ENCODE measurements at regions not wholly inside any gene's neighbourhood (a gene's known extent, or its start where the extent isn't known, plus 50 kb on each side); places are given as distances from the start of the nearest gene placed in this dataset.

DNA sequence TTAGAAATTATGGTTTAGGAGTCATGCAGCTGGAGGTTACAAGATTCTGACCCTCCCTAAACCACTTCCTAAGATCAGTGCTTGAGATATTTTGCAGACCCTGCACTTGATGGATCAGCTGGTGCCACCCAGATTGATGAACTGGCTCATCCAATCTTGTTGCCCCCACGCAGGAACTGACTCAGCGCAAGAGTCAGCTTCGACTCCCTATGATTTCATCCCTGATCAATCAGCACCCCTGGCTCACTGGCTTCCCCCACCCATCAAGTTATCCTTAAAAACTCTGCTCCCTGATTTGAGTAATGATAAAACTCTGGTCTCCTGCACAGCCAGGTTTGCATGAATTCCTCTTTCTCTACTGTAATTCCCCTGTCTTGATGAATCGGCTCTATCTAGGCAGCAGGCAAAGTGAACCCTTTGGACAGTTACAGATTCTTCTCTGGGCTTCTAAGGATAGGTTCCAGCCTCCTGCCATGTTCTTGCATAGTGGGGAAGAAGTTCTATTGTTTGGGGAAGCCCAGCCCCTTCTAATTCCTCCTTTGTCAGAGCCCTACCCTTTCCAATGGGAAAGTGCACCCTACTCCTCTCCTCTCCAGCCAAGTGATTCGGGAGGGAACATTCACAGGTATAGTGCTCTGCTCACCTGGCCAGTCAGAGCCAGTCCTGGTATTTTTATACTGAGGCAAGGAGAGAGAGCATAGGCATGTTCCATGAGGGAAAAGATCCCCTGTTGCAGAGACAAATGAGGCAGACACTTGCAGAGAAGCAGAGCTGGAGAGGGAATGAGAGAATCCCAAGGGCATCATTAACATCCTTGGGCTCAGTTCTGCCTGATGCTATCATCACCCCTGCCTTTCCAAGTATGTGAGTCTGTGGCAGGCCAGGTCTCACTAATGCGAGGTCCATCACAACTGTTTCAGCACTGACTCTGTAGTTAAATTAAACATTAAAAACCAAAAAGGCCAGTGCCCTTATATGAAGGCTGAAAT, 224.4 kb upstream of the GALNT17 start:
- CTCF ChIA-PET: no interaction called here
- BruUV-seq (replicated peaks): no TSS peak
- intact Hi-C loops (cut with micrococcal nuclease): no loop called here
- no peaks in the 10 kb centered on the region for H4K20me1 ChIP-seq (replicated peaks; ENCODE audit: control insufficient read depth, extremely low read depth, insufficient read depth, low read length)
- DNase-seq (ENCODE audit: low read depth, low spot score) (no peak), FAIRE-seq (no peak)
- no peaks in the 10 kb centered on the region for H3K4me1 ChIP-seq (ENCODE audit: control insufficient read depth, extremely low read depth, insufficient read depth, low read length)
- H3K36me3 ChIP-seq (ENCODE audit: control insufficient read depth in 2 of 2, extremely low read depth in 1 of 2, insufficient read depth in 2 of 2, low read length in 2 of 2): no peaks in the 10 kb centered on the region
- no peaks in the 10 kb centered on the region for H3K9me1 ChIP-seq (replicated peaks; ENCODE audit: control insufficient read depth, extremely low read depth, insufficient read depth, low read length)
- no peak overlapping the region for H3K9ac ChIP-seq (replicated peaks; ENCODE audit: extremely low read depth, insufficient read depth, low read length)
- no peaks in the 10 kb centered on the region for H3K79me2 ChIP-seq (ENCODE audit: control insufficient read depth, insufficient read depth, low read length)
- H3K27me3 ChIP-seq (ENCODE audit: control insufficient read depth in 2 of 2, insufficient read depth in 2 of 2, low read length in 2 of 2): no peaks in the 10 kb centered on the region
- H2AFZ ChIP-seq (ENCODE audit: low read depth, low read length): no peak overlapping the region
- no peak overlapping the region for H3K4me3 ChIP-seq (replicated peaks in 1 of 3; ENCODE audit: insufficient read depth in 1 of 3, low read depth in 1 of 3, low read length in 3 of 3)
- H3K27ac ChIP-seq (ENCODE audit: insufficient read depth, low read depth, low read length): no peak overlapping the region
- H3K4me2 ChIP-seq (ENCODE audit: insufficient read depth, low read length): no peak overlapping the region
- no peak for TF ChIP-seq POLR2AphosphoS5 (IDR thresholded peaks at IDR 0.05; ENCODE audit: insufficient read depth, low read depth, low read length)
- no peak for TF ChIP-seq GATA2 (IDR thresholded peaks at IDR 0.05; ENCODE audit: insufficient read depth, insufficient read length, low read depth, low read length)
- no peak for TF ChIP-seq MYC (IDR thresholded peaks at IDR 0.05; ENCODE audit: low read depth, low read length)
- no peak for TF ChIP-seq FOS (IDR thresholded peaks at IDR 0.05; ENCODE audit: borderline replicate concordance, insufficient read depth, low read length)
- TF ChIP-seq POLR2A (IDR thresholded peaks at IDR 0.05; ENCODE audit: low read depth, low read length): no peak
- no peak for TF ChIP-seq JUN (IDR thresholded peaks at IDR 0.05; ENCODE audit: borderline replicate concordance, insufficient read depth, insufficient read length, low read depth)
- TF ChIP-seq, protein P1, sequence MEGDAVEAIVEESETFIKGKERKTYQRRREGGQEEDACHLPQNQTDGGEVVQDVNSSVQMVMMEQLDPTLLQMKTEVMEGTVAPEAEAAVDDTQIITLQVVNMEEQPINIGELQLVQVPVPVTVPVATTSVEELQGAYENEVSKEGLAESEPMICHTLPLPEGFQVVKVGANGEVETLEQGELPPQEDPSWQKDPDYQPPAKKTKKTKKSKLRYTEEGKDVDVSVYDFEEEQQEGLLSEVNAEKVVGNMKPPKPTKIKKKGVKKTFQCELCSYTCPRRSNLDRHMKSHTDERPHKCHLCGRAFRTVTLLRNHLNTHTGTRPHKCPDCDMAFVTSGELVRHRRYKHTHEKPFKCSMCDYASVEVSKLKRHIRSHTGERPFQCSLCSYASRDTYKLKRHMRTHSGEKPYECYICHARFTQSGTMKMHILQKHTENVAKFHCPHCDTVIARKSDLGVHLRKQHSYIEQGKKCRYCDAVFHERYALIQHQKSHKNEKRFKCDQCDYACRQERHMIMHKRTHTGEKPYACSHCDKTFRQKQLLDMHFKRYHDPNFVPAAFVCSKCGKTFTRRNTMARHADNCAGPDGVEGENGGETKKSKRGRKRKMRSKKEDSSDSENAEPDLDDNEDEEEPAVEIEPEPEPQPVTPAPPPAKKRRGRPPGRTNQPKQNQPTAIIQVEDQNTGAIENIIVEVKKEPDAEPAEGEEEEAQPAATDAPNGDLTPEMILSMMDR (IDR thresholded peaks at IDR 0.05; ENCODE audit: extremely low read depth in 1 of 2, insufficient read depth in 1 of 2, low read depth in 1 of 2, low read length in 2 of 2): no peak
- TF ChIP-seq MAX (IDR thresholded peaks at IDR 0.05; ENCODE audit: insufficient read depth, insufficient read length): no peak
- TF ChIP-seq EZH2 (IDR thresholded peaks at IDR 0.05; ENCODE audit: borderline replicate concordance, low read depth, low read length, severe bottlenecking): no peak
- POLR2A ChIA-PET: no interaction called here
- dilution Hi-C loops (cut with MboI; ENCODE audit: extremely low pct_ligation_motif_present, low sequenced_read_pairs): no loop called here
- no peaks in the 10 kb centered on the region for H3K9me3 ChIP-seq (replicated peaks; ENCODE audit: control insufficient read depth, insufficient read depth, low read length)
